HEK293 (cell line): ENCODE measurements at regions not wholly inside any gene's neighbourhood (a gene's known extent, or its start where the extent isn't known, plus 50 kb on each side); places are given as distances from the start of the nearest gene placed in this dataset.

Experiments
- CTCF ChIA-PET: fragments of 350-600 bp; formaldehyde crosslinking; extraction: SDS; loops from one replicate; lab custom pipeline; 2021; ENCODE audit warnings: antibody characterized with exemption; lab: Yijun Ruan, JAX
- POLR2A ChIA-PET: fragments of 300-600 bp; formaldehyde crosslinking; extraction: SDS; loops from one replicate; lab custom pipeline; 2020; ENCODE audit warnings: antibody characterized with exemption, inconsistent platforms; lab: Yijun Ruan, JAX
- H3K27ac ChIP-seq: fragments of 200-500 bp; sonication (Bioruptor generic); 2 replicates; pipeline ENCODE4 v1.5.1; 2014; ENCODE audit warnings: low read depth, low read length, control low read depth, inconsistent platforms; ENCODE audit errors: extremely low read depth
- H3K36me3 ChIP-seq, 2 experiments: fragments of 200-500 bp in 1 of 2; sonication (Bioruptor generic) in 1 of 2; 1 replicate in 1 of 2; 2 replicates in 1 of 2; pipeline ENCODE4 v1.5.1; 2014 to 2017; ENCODE audit warnings: inconsistent platforms in 2 of 2, low read length in 2 of 2; ENCODE audit not compliant: control insufficient read depth in 2 of 2, insufficient read depth in 1 of 2
- H3K4me1 ChIP-seq: fragments of 200-500 bp; sonication (Bioruptor generic); 2 replicates; pipeline ENCODE4 v1.5.1; 2014; ENCODE audit warnings: mild to moderate bottlenecking, low read length, inconsistent platforms; ENCODE audit not compliant: control insufficient read depth, insufficient read depth
- H3K4me3 ChIP-seq: 2 replicates; pipeline ENCODE4 v1.5.1; 2011; ENCODE audit warnings: low read depth, mild to moderate bottlenecking, control low read depth, low read length, moderate library complexity
- H3K9me3 ChIP-seq: fragments of 200-500 bp; sonication (Bioruptor generic); 2 replicates; pipeline ENCODE4 v1.5.1; 2014; ENCODE audit warnings: low read depth, low read length, inconsistent platforms; ENCODE audit not compliant: control insufficient read depth, insufficient read depth
- FEZF1 ChIP-seq: fragments of 450-650 bp; formaldehyde crosslinking; IDR thresholded peaks from 2 replicates; pipeline ENCODE4 v1.5.1; 2016; ENCODE audit warnings: missing biosample characterization, missing genetic modification characterization
- HOXA7 ChIP-seq: sonication (generic); formaldehyde crosslinking; IDR thresholded peaks from 2 replicates; pipeline ENCODE4 v1.8.1; 2022; ENCODE audit warnings: missing genetic modification reagents, borderline replicate concordance
- PRDM6 ChIP-seq: fragments of 450-650 bp; formaldehyde crosslinking; IDR thresholded peaks from 2 replicates; pipeline ENCODE4 v1.5.1; 2017; ENCODE audit warnings: missing biosample characterization, missing genetic modification characterization
- ZBTB20 ChIP-seq: fragments of 450-650 bp; formaldehyde crosslinking; IDR thresholded peaks from 2 replicates; pipeline ENCODE4 v1.5.1; 2016; ENCODE audit warnings: missing biosample characterization, missing genetic modification characterization
- ZNF157 ChIP-seq: fragments of 450-650 bp; formaldehyde crosslinking; IDR thresholded peaks from 2 replicates; pipeline ENCODE4 v1.5.1; 2016; ENCODE audit warnings: missing biosample characterization, missing genetic modification characterization
- ZNF274 ChIP-seq, 2 experiments: fragments of 200-500 bp in 1 of 2; fragments of 450-650 bp in 1 of 2; sonication (Bioruptor generic) in 1 of 2; formaldehyde crosslinking in 1 of 2; IDR thresholded peaks; 2 replicates each; pipeline versions ENCODE4 v1.5.1 to v1.6.1; 2014 to 2016; ENCODE audit warnings: borderline replicate concordance in 1 of 2, inconsistent platforms in 1 of 2, low read length in 1 of 2, missing biosample characterization in 1 of 2, missing genetic modification characterization in 1 of 2
- ZNF280D ChIP-seq: fragments of 450-650 bp; formaldehyde crosslinking; IDR thresholded peaks from 2 replicates; pipeline ENCODE4 v1.5.1; 2016; ENCODE audit warnings: missing biosample characterization, missing genetic modification characterization
- ZNF292 ChIP-seq: fragments of 450-650 bp; formaldehyde crosslinking; IDR thresholded peaks from 2 replicates; pipeline ENCODE4 v1.5.1; 2016; ENCODE audit warnings: low read depth, missing biosample characterization, missing genetic modification characterization, borderline replicate concordance
- ZNF335 ChIP-seq: fragments of 450-650 bp; formaldehyde crosslinking; conservative IDR thresholded peaks from 2 replicates; pipeline ENCODE4 v1.5.1; 2016; ENCODE audit warnings: missing biosample characterization, missing genetic modification characterization
- ZNF426 ChIP-seq: fragments of 450-650 bp; formaldehyde crosslinking; IDR thresholded peaks from 2 replicates; pipeline ENCODE4 v1.5.1; 2017; ENCODE audit warnings: missing biosample characterization, missing genetic modification characterization, mild to moderate bottlenecking, inconsistent platforms, moderate library complexity
- ZNF530 ChIP-seq: fragments of 450-650 bp; formaldehyde crosslinking; IDR thresholded peaks from 2 replicates; pipeline ENCODE4 v1.5.1; 2016; ENCODE audit warnings: low read depth, missing biosample characterization, missing genetic modification characterization
- ZNF549 ChIP-seq: fragments of 450-650 bp; IDR thresholded peaks from 2 replicates; pipeline ENCODE4 v1.5.1; 2018; ENCODE audit warnings: missing biosample characterization, missing genetic modification characterization, mild to moderate bottlenecking, inconsistent platforms, moderate library complexity
- ZNF658 ChIP-seq: fragments of 450-650 bp; formaldehyde crosslinking; IDR thresholded peaks from 2 replicates; pipeline ENCODE4; 2016; ENCODE audit warnings: missing biosample characterization, missing genetic modification characterization
- ZNF792 ChIP-seq: fragments of 450-650 bp; formaldehyde crosslinking; IDR thresholded peaks from 2 replicates; pipeline ENCODE4 v1.5.1; 2016; ENCODE audit warnings: missing biosample characterization, missing genetic modification characterization
- TF ChIP-seq, protein P1 (sequence below): fragments of 450-650 bp; formaldehyde crosslinking; IDR thresholded peaks from 2 replicates; pipeline ENCODE4 v1.5.0; 2017; ENCODE audit warnings: missing biosample characterization, missing genetic modification characterization, borderline replicate concordance
- TF ChIP-seq, protein P2 (sequence below): fragments of 450-650 bp; formaldehyde crosslinking; IDR thresholded peaks from 2 replicates; pipeline ENCODE4 v1.5.1; 2016; ENCODE audit warnings: missing biosample characterization, missing genetic modification characterization

DNA sequence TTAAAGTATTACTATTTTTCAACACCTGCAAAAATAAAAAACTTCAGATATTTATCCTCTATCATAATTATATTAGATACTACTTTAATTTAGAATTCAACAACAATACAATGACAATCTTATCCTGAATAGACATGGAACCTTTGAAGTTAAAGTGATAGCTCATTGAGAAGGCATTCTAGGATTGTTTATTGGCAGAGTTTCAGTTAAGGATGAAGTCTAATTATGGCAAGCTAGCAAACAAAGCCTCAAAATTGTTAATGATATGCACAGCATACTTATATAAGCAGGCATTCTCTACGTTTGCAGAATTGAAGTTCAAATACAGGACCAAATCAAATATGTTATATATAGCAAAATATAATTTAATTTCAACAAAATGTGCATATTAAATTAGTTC lies 91.2 kb upstream of the ABI3BP start:
- Histone ChIP-seq H3K4me3 (no peak overlapping the region), H3K4me1 (no peaks in the 10 kb centered on the region), H3K27ac (no peak overlapping the region), H3K9me3 (no peaks in the 10 kb centered on the region), H3K36me3 (no peaks in the 10 kb centered on the region)
- POLR2A ChIA-PET, result no interaction called here
- CTCF ChIA-PET, result interaction anchor here (0.7 kb wide), 1 partner anchor 24 kb away, joined by 3 read pairs; no protein-coding TSS in a partner anchor
- no peak for TF ChIP-seq FEZF1 (tag by site-specific recombination)
- TF ChIP-seq, protein P1, sequence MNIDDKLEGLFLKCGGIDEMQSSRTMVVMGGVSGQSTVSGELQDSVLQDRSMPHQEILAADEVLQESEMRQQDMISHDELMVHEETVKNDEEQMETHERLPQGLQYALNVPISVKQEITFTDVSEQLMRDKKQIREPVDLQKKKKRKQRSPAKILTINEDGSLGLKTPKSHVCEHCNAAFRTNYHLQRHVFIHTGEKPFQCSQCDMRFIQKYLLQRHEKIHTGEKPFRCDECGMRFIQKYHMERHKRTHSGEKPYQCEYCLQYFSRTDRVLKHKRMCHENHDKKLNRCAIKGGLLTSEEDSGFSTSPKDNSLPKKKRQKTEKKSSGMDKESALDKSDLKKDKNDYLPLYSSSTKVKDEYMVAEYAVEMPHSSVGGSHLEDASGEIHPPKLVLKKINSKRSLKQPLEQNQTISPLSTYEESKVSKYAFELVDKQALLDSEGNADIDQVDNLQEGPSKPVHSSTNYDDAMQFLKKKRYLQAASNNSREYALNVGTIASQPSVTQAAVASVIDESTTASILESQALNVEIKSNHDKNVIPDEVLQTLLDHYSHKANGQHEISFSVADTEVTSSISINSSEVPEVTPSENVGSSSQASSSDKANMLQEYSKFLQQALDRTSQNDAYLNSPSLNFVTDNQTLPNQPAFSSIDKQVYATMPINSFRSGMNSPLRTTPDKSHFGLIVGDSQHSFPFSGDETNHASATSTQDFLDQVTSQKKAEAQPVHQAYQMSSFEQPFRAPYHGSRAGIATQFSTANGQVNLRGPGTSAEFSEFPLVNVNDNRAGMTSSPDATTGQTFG (tag by site-specific recombination), result no peak

DNA sequence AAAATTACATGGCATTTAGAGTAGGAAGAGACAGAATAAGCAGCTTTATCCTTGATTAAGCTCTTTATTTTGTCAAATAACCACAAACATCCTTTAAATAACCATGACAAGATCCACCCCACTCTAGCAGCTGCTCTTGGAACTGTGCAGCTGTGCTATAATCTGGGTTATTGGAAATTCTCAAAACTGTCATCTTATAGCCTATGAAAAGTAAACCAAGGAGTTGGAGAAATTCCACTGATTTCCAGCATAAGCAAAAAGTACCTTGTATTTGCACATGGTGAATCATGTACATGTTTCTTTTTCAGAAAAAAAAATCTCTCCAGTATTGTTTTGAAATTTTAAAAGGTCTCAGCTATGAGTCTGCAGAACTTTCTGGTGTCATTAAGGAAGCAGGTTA lies 88.8 kb upstream of the ABI3BP start:
- POLR2A ChIA-PET, result no interaction called here
- CTCF ChIA-PET, result interaction anchor here (1.8 kb wide), 1 partner anchor 12 kb away, joined by 6 read pairs; no protein-coding TSS in a partner anchor

More for the DNA sequence above, 88.8 kb upstream of the ABI3BP start:
- H3K9me3 ChIP-seq, result no peaks in the 10 kb centered on the region
- H3K36me3 ChIP-seq, result no peaks in the 10 kb centered on the region
- no peak overlapping the region for H3K4me3 ChIP-seq
- no peaks in the 10 kb centered on the region for H3K4me1 ChIP-seq
- TF ChIP-seq ZNF549 (tag by site-specific recombination) (no peak), PRDM6 (tag by site-specific recombination) (no peak), ZNF157 (tag by site-specific recombination) (no peak), ZNF658 (no peak), ZNF530 (tag by site-specific recombination) (no peak), ZBTB20 (tag by site-specific recombination) (no peak), ZNF426 (tag by site-specific recombination) (no peak), ZNF292 (no peak), HOXA7 (CRISPR knock-in tag) (no peak), ZNF280D (tag by site-specific recombination) (no peak), ZNF792 (tag by site-specific recombination) (no peak), ZNF335 (tag by site-specific recombination) (no peak), ZNF274 (IDR thresholded peaks at IDR 0.05; ENCODE audit: low read length) (no peak), ZNF274 (tag by site-specific recombination; IDR thresholded peaks at IDR 0.05; ENCODE audit: borderline replicate concordance) (no peak)
- TF ChIP-seq, protein P2, sequence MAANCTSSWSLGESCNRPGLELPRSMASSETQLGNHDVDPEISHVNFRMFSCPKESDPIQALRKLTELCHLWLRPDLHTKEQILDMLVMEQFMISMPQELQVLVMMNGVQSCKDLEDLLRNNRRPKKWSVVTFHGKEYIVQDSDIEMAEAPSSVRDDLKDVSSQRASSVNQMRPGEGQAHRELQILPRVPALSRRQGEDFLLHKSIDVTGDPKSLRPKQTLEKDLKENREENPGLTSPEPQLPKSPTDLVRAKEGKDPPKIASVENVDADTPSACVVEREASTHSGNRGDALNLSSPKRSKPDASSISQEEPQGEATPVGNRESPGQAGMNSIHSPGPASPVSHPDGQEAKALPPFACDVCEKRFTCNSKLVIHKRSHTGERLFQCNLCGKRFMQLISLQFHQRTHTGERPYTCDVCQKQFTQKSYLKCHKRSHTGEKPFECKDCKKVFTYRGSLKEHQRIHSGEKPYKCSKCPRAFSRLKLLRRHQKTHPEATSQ (tag by site-specific recombination), result no peak
- no peak overlapping the region for H3K27ac ChIP-seq
